ENCODE measurements at regions not wholly inside any gene's neighbourhood (a gene's known extent, or its start where the extent isn't known, plus 50 kb on each side); places are given as distances from the start of the nearest gene placed in this dataset.
"Not testable (repeated sequence)": the region's sequence is repeated elsewhere in the genome, so short reads cannot be mapped to it uniquely, and the experiment has no call there.

GRCh38 chr4:128437023-128437422 is 149.4 kb upstream of the PGRMC2 start:
- not testable (repeated sequence) for DNase-seq

- not testable (repeated sequence) for DNase-seq
Observed at GRCh38 chr4:128429023-128429613, 141.5 kb upstream of the PGRMC2 start.

DNA sequence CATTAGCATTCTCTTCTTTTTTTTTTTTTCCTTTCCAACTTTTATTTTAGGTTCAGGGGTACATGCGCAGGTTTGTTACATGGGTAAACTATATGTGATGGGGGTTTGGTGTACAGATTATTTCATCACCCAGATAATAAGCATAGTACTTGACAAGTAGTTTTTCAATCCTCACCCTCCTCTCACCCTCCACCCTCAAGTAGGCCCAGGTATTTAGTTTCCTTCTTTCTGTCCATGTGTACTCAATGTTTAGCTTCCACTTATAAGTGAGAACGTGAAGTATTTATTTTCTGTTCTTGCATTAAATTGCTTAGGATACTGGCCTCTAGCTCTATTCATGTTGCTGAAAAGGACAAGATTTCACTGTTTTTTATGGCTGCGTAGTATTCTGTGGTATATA is 140.8 kb upstream of the PGRMC2 start:
- no peak for DNase-seq

DNA sequence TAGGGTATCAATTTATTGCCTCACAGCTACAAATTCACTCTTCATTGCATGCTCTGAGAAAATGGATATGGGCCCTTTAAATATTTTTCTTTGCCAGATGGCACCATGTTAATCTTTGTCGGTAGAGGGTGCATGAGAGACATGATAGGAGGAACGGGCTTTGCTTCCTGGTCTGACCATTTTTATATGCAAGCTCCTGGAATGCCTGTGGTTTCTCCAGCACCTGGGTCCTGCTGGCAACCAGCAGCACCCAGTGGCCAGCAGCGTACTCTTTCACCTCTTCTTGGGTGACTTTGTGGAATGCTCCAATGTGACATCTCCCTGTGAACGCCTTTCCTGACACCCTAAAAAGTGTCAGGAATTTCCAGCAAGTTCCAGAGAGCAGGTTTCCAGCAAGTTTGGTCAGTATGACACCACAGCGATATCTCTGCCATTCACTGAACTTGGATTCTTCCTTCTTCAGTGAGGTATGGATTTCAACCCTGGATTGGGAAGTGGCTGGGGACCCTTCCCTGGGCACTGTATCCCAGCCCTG is 140.3 kb upstream of the PGRMC2 start:
- DNase-seq, result no peak

GRCh38 chr4:128424527-128425497 is 137.2 kb upstream of the PGRMC2 start:
- DNase-seq, result no peak

- DNase-seq, result not testable (repeated sequence)
Observed at GRCh38 chr4:128422296-128422695, 134.7 kb upstream of the PGRMC2 start.

DNA sequence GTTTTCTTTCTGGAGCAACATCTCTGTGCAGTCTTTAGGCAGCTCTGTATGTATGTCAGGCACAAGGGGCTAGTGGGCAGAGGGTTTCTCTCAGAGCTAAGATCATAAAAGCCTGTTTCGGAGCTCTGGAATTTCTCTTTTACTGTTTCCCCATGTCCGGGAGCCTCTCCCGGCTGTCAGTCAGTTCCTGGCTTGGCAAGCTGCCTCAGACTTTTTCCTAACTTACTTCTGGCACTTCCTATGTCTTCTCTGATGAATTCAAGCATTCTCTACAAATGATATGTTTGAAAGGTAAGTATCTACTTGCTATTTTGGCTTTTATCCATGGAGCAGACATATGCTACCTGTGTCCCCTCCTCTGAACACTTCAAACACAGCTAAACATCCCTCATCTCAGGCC is 129.3 kb upstream of the PGRMC2 start:
- DNase-seq, result no peak

DNA sequence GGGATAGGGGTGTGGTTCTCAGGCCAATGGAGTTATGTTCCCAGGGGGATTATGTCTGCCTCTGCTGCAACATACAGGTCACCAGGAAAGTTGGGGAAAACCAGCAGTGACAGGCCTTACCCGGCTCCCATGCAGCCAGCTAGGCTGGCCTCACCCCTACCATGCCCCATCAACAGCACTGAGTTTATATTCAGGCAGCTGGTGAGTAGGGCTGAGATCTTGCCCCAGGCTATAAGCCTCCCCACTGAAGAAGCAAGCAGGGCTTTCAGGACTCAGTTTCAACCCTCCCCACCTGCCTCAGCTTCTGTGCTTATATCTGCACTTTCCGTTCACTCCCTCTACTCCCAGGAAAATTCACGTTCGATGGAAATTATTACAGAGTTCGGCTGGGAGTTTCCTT is 122.4 kb upstream of the PGRMC2 start:
- DNase-seq, result no peak

DNA sequence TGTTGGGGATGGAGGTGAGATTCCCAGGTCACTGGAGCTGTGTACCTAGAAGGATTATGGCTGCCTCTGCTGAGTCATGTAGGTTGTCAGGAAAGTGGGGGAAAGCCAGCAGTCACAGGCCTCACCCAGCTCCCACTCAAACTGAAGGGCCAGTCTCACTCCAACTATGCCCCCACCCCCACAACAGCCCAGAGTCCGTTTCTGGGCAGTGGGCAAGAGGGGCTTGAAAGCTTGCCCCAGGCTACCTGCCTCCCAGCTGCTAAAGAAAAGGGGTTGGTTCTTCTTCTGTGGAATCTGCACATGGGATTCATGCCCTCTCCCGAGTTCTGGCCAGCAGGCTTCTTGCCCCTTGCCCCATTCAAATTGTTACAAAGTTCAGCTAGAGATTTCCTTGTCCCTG is 116.0 kb upstream of the PGRMC2 start:
- DNase-seq, result no peak

- no peak for DNase-seq
Observed at GRCh38 chr4:128394778-128395177, 107.2 kb upstream of the PGRMC2 start.

DNA sequence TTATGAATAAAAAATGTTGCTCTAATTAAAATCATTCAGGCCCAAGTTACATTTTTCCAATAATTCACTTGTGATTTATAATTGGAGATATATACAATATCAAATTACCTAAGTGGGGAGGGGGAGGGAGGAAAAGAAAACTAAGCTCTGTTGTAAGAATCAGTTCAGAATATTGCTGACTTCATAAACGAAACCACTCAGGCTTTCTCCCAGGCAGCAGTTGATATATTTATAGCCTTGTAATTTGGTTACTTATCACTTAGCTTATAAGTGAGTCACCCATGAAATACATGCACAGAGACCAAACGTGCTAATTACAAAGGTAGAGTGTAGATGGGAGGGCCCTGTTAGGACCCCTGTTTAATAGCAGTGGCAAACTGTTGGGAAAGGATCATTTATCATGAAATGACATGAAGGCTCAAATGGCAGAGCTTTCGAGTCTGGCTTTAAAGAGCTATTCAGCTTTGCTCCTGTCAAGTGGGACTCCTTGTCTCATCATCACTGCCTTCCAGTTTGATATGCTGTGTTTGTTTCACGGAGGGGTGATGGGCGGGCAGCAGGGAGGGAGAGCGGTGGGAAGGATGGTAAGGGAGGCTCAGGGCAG is 105.6 kb upstream of the PGRMC2 start:
- DNase-seq, result no peak

DNA sequence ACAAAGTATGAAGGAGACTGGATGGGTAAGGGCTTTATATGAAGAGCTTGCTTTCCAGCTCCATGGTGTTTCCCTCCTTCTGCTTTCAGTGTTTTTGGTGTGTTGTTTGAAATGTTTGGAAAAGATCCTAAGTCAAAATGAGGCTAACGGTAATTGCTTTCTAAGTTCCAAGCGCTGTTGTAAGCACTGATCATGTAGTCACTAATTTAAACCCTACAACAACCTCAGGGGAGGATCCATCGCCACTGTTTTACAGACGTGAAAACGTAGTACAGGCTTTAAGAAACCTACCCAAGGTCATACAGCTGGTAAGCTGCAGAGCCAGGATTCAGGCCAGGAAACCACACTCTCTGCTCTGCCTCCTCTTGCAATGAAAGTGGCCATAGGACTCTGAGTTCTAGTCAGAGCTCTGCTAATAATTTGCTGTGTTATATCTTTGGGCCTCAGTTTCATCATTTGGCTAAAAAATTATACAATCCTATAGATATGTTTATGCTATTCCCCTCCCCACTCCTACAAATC is 102.9 kb upstream of the PGRMC2 start:
- DNase-seq, result no peak

DNA sequence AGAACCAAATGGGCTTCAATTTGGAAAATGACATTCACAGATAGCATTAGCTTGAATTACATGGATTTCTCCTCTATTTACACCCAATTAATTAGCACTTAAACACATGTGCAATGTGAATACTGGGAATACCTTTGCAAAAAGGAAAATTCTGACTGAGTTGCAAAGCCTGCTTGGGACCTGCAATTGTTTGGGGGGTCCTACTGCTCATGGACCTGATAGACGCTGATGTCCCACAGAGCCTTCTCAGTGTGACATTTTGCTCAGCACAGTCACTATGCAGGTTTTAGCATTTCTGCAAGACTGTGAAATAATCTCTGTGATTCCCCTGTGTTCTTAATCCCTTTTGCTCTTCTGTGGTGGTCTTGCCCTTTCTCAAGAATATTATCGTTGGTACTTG is 101.2 kb upstream of the PGRMC2 start:
- DNase-seq, result no peak

GRCh38 chr4:128388352-128388630 is 100.7 kb upstream of the PGRMC2 start:
- no peak for DNase-seq

DNA sequence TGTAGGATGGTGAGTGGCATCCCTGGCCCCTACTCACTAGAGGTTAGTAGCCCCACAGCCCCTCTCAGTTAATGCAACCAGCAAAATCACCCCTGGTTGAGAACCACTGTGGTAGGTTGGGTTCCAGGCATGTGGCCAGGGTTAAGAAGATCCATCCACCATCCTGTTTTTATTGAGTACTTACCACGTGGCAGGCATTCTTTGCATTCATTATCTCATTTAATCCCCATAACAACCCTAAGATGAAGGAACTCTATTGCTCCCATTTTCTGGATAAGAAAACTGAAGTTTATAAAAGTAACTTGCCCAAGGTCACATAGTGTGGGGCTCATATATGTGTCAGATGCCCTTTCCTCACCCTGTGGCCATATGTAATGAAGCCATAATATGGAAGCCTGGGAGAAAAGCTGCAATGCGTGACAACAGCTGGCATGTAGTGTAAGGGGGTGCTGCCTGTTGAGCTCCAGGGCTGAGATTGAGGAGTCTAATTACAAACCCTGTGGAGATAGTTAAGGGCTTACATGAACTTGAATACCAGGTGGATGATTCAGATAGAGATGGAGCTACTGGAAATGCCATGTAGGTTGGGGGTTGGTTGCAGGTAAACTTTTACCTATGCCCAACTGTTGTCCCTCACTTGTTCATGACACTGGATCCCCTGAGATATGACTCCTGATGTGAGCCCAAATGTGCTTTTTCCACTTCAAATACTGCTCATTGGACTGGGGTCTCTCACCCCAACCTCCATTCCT is 100.2 kb upstream of the PGRMC2 start:
- no peak for DNase-seq

- no peak for DNase-seq
Observed at GRCh38 chr4:128386761-128387599, 99.4 kb upstream of the PGRMC2 start.

DNA sequence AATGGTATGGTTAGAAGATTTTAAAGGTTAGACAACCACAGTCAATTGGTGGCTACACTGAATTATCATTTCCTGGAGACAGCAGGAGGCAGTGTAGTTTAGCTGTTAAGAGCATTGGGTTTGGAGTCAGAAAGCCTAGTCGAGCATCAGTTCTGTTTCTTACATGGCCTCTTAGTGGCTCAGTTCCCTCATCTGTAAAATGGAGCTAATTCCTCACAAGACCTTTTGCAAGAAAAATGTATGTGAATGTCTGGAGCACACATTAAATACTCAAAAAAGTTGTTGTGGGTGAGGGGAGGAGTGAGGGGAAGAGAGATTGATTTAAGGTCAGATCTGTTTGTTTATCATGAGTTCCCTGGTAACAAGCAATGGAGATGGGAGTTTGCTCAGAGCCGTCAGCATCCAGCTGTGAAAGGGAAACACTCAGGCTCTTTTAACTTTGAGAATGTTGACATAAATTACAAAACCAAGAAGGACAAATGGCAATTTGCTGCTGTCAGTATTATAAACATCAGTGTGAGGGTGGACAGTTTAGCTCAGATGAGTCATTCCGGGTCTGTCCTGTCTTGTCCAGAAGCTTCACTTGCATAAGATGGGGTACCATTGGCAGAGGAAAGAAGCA is 98.2 kb upstream of the PGRMC2 start:
- no peak for DNase-seq

- no peak for DNase-seq
Observed at GRCh38 chr4:128384765-128385598, 97.4 kb upstream of the PGRMC2 start.

DNA sequence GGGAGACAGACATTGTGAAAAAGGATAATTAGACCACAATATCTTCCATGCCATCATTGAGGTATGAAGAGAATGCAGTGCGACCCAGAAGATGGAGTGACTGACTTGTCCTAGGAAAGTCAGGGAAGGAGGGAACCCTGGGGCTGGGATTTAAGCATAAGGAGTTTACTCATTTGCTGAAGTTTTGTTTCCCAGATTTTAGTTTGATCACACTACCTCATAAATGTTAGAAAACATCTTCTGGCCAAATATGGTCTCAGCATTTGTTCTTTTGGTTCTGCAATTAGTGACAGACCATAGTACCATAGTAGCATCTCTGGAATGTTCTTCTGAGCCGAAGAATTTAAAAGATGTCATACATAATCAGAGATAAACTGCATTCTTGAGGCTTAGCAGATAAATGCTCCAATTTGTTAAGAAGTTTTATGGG is 96.5 kb upstream of the PGRMC2 start:
- no peak for DNase-seq

GRCh38 chr4:128381748-128382559 is 94.3 kb upstream of the PGRMC2 start:
- DNase-seq, result no peak
